ENCODE measurements at regions not wholly inside any gene's neighbourhood (a gene's known extent, or its start where the extent isn't known, plus 50 kb on each side); places are given as distances from the start of the nearest gene placed in this dataset.

DNA sequence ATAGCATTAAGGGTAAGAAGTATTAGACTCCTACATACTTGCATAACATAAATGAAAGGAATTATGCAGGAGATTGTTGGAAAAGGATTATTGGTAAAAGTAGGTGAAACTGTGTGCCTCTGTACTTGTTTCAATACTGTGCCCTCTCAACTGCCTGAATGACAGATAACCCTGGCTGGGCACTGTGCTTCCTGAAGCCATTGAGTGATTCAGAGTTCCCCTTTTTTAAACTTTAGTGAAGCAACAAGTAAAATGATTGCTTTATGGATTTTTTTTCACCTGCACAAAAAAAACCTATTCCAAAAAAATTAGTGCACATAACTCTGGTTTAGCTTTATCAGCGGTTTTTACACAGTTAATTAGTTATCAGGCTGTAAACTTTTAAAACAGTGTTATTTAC, 204.8 kb downstream of the TRAM1L1 start:
- H2AFZ ChIP-seq (replicated peaks; ENCODE audit: low read length, poor library complexity): no peak overlapping the region
- ChIA-PET POLR2A (ENCODE audit: unreplicated experiment) (no interaction called here), CTCF (no interaction called here)
- H2BK120ac ChIP-seq (ENCODE audit: low read depth, low read length): no peak overlapping the region
- H3K14ac ChIP-seq (replicated peaks; ENCODE audit: low read depth, low read length): no peak overlapping the region
- H3K4me3 ChIP-seq (ENCODE audit: insufficient read depth, low read depth, low read length): no peak overlapping the region
- H3K56ac ChIP-seq (ENCODE audit: extremely low read depth, insufficient read depth, low read length): no peak overlapping the region
- no peaks in the 10 kb centered on the region for H3K4me1 ChIP-seq (ENCODE audit: control insufficient read depth, insufficient read depth, low read length)
- no peak overlapping the region for H2AK5ac ChIP-seq (ENCODE audit: low read depth, low read length)
- no peaks in the 10 kb centered on the region for H3K27me3 ChIP-seq (ENCODE audit: control insufficient read depth, insufficient read depth, low read length)
- H3K27ac ChIP-seq (ENCODE audit: insufficient read depth, low read length): no peak overlapping the region
- no peak overlapping the region for H3K23ac ChIP-seq (ENCODE audit: low read depth, low read length)
- H2AK9ac ChIP-seq (replicated peaks; ENCODE audit: low read depth, low read length, poor library complexity): no peak overlapping the region
- TF ChIP-seq SMC3 (IDR thresholded peaks at IDR 0.05; ENCODE audit: low read depth, low read length): no peak
- no peak for TF ChIP-seq RFX5 (IDR thresholded peaks at IDR 0.05; ENCODE audit: low read depth, low read length)
- no peak for TF ChIP-seq RAD21 (IDR thresholded peaks at IDR 0.05; ENCODE audit: low read length)
- no peak for TF ChIP-seq MAZ (IDR thresholded peaks at IDR 0.05; ENCODE audit: borderline replicate concordance, low read depth, low read length)
- TF ChIP-seq ELK1 (IDR thresholded peaks at IDR 0.05; ENCODE audit: borderline replicate concordance, low read depth, low read length): no peak
- no peak for TF ChIP-seq FOS (IDR thresholded peaks at IDR 0.05; ENCODE audit: low read depth, low read length)
- no peak for TF ChIP-seq POLR2A (IDR thresholded peaks at IDR 0.05; ENCODE audit: low read depth, low read length)
- no peak for TF ChIP-seq CEBPB (IDR thresholded peaks at IDR 0.05; ENCODE audit: low read depth, low read length)
- no peak for TF ChIP-seq MXI1 (IDR thresholded peaks at IDR 0.05; ENCODE audit: borderline replicate concordance, low read depth, low read length)
- TF ChIP-seq CTCF (conservative IDR thresholded peaks at IDR 0.05; ENCODE audit: low read depth, low read length): no peak
- DNase-seq: no peak
- BruUV-seq (replicated peaks): no TSS peak
- no peak for ATAC-seq (ENCODE audit: low read depth)
- H3K9me3 ChIP-seq (ENCODE audit: control insufficient read depth, insufficient read depth, low read length): peaks cover 4% of the 10 kb centered on the region; the same call in 1 of the 2 replicates
- no peak overlapping the region for H4K8ac ChIP-seq (ENCODE audit: low read depth in 2 of 2, low read length in 2 of 2)
- no peaks in the 10 kb centered on the region for H3K9me1 ChIP-seq (ENCODE audit: insufficient read depth, low read length)
- no peak overlapping the region for H3K18ac ChIP-seq (ENCODE audit: low read depth, low read length)
- no peak overlapping the region for H2BK15ac ChIP-seq (ENCODE audit: low read depth, low read length)
- in situ Hi-C loops (cut with MboI; ENCODE audit: low sequenced_read_pairs): no loop called here
- H2BK20ac ChIP-seq (ENCODE audit: low read depth, low read length): no peak overlapping the region
- no peak overlapping the region for H3K4me2 ChIP-seq (ENCODE audit: low read depth, low read length)
- intact Hi-C loops (cut with micrococcal nuclease): no loop called here
- dilution Hi-C loops (cut with HindIII; ENCODE audit: low sequenced_read_pairs, unreplicated experiment): no loop called here
- WGBS, 2 experiments (ENCODE audit: extremely low coverage in 2 of 2, insufficient read length in 1 of 2): no CpG with 5 or more reads among the region's 1 CpG
- no peak overlapping the region for H3K4ac ChIP-seq (ENCODE audit: low read depth, low read length)
- H3K9ac ChIP-seq (ENCODE audit: low read depth, low read length): no peak overlapping the region
- H3K36me3 ChIP-seq (ENCODE audit: control insufficient read depth, insufficient read depth, low read length): no peaks in the 10 kb centered on the region
- no peaks in the 10 kb centered on the region for H4K20me1 ChIP-seq (ENCODE audit: insufficient read depth, low read length)
- H4K91ac ChIP-seq (ENCODE audit: insufficient read depth, low read depth, low read length): no peak overlapping the region
- H2BK5ac ChIP-seq (ENCODE audit: low read depth, low read length, poor library complexity, severe bottlenecking): no peak overlapping the region
- no peaks in the 10 kb centered on the region for H3K79me1 ChIP-seq (ENCODE audit: low read depth in 1 of 2, low read length in 2 of 2)
- H4K5ac ChIP-seq (ENCODE audit: low read depth, low read length): no peak overlapping the region

Measured in IMR-90 (cell line).